HEK293 (cell line): ENCODE measurements at regions not wholly inside any gene's neighbourhood (a gene's known extent, or its start where the extent isn't known, plus 50 kb on each side); places are given as distances from the start of the nearest gene placed in this dataset.
A peak's percentile ranks its signal among the peaks of the same experiment; 100 is the strongest.
"Not testable (repeated sequence)": the region's sequence is repeated elsewhere in the genome, so short reads cannot be mapped to it uniquely, and the experiment has no call there.

Experiments
- CTCF ChIA-PET: fragments of 350-600 bp; formaldehyde crosslinking; extraction: SDS; loops from one replicate; lab custom pipeline; 2021; ENCODE audit warnings: antibody characterized with exemption; lab: Yijun Ruan, JAX
- POLR2A ChIA-PET: fragments of 300-600 bp; formaldehyde crosslinking; extraction: SDS; loops from one replicate; lab custom pipeline; 2020; ENCODE audit warnings: antibody characterized with exemption, inconsistent platforms; lab: Yijun Ruan, JAX
- H3K27ac ChIP-seq: fragments of 200-500 bp; sonication (Bioruptor generic); 2 replicates; pipeline ENCODE4 v1.5.1; 2014; ENCODE audit warnings: low read depth, low read length, control low read depth, inconsistent platforms; ENCODE audit errors: extremely low read depth
- H3K36me3 ChIP-seq, 2 experiments: fragments of 200-500 bp in 1 of 2; sonication (Bioruptor generic) in 1 of 2; 1 replicate in 1 of 2; 2 replicates in 1 of 2; pipeline ENCODE4 v1.5.1; 2014 to 2017; ENCODE audit warnings: inconsistent platforms in 2 of 2, low read length in 2 of 2; ENCODE audit not compliant: control insufficient read depth in 2 of 2, insufficient read depth in 1 of 2
- H3K4me1 ChIP-seq: fragments of 200-500 bp; sonication (Bioruptor generic); 2 replicates; pipeline ENCODE4 v1.5.1; 2014; ENCODE audit warnings: mild to moderate bottlenecking, low read length, inconsistent platforms; ENCODE audit not compliant: control insufficient read depth, insufficient read depth
- H3K4me3 ChIP-seq: 2 replicates; pipeline ENCODE4 v1.5.1; 2011; ENCODE audit warnings: low read depth, mild to moderate bottlenecking, control low read depth, low read length, moderate library complexity
- H3K9me3 ChIP-seq: fragments of 200-500 bp; sonication (Bioruptor generic); 2 replicates; pipeline ENCODE4 v1.5.1; 2014; ENCODE audit warnings: low read depth, low read length, inconsistent platforms; ENCODE audit not compliant: control insufficient read depth, insufficient read depth
- MZF1 ChIP-seq: fragments of 450-650 bp; formaldehyde crosslinking; IDR thresholded peaks from 2 replicates; pipeline ENCODE4 v1.5.1; 2017; ENCODE audit warnings: missing biosample characterization, missing genetic modification characterization, borderline replicate concordance
- ZBTB11 ChIP-seq: fragments of 450-650 bp; formaldehyde crosslinking; conservative IDR thresholded peaks from 2 replicates; pipeline ENCODE4 v1.5.1; 2016; ENCODE audit warnings: low read depth, missing biosample characterization, missing genetic modification characterization
- ZBTB7A ChIP-seq: fragments of 450-650 bp; formaldehyde crosslinking; IDR thresholded peaks from 2 replicates; pipeline ENCODE4 v1.5.1; 2016; ENCODE audit warnings: low read depth, missing biosample characterization, missing genetic modification characterization
- ZBTB8A ChIP-seq: fragments of 450-650 bp; formaldehyde crosslinking; IDR thresholded peaks from 2 replicates; pipeline ENCODE4 v1.5.1; 2016; ENCODE audit warnings: missing biosample characterization, missing genetic modification characterization
- ZNF140 ChIP-seq: fragments of 450-650 bp; formaldehyde crosslinking; IDR thresholded peaks from 2 replicates; pipeline ENCODE4 v1.5.1; 2016; ENCODE audit warnings: missing biosample characterization, missing genetic modification characterization
- ZNF266 ChIP-seq: fragments of 450-650 bp; formaldehyde crosslinking; IDR thresholded peaks from 2 replicates; pipeline ENCODE4 v1.5.1; 2016; ENCODE audit warnings: missing biosample characterization, missing genetic modification characterization, low read depth
- ZNF394 ChIP-seq: fragments of 450-650 bp; formaldehyde crosslinking; IDR thresholded peaks from 2 replicates; pipeline ENCODE4 v1.5.1; 2016; ENCODE audit warnings: missing biosample characterization, missing genetic modification characterization, mild to moderate bottlenecking, moderate library complexity, borderline replicate concordance
- ZNF426 ChIP-seq: fragments of 450-650 bp; formaldehyde crosslinking; IDR thresholded peaks from 2 replicates; pipeline ENCODE4 v1.5.1; 2017; ENCODE audit warnings: missing biosample characterization, missing genetic modification characterization, mild to moderate bottlenecking, inconsistent platforms, moderate library complexity
- ZNF518A ChIP-seq: fragments of 450-650 bp; formaldehyde crosslinking; conservative IDR thresholded peaks from 2 replicates; pipeline ENCODE4 v1.5.1; 2016; ENCODE audit warnings: low read depth, missing biosample characterization, missing genetic modification characterization
- ZNF544 ChIP-seq: fragments of 450-650 bp; formaldehyde crosslinking; IDR thresholded peaks from 2 replicates; pipeline ENCODE4 v1.5.0; 2017; ENCODE audit warnings: missing biosample characterization, missing genetic modification characterization
- ZNF555 ChIP-seq: fragments of 450-650 bp; formaldehyde crosslinking; conservative IDR thresholded peaks from 2 replicates; pipeline ENCODE4 v1.5.1; 2017; ENCODE audit warnings: missing biosample characterization, mild to moderate bottlenecking, missing genetic modification characterization, inconsistent platforms
- ZNF623 ChIP-seq: fragments of 450-650 bp; formaldehyde crosslinking; IDR thresholded peaks from 2 replicates; pipeline ENCODE4 v1.5.1; 2016; ENCODE audit warnings: missing biosample characterization, missing genetic modification characterization

GRCh38 chr15:61334714-61335113, 105.6 kb upstream of the RORA start:
- POLR2A ChIA-PET, H3K36me3 ChIP-seq, CTCF ChIA-PET: not testable (repeated sequence)

GRCh38 chr15:61331019-61331418, 101.9 kb upstream of the RORA start:
- Histone ChIP-seq H3K27ac (no peak overlapping the region), H3K9me3 (no peaks in the 10 kb centered on the region), H3K4me3 (no peak overlapping the region), H3K4me1 (no peaks in the 10 kb centered on the region), H3K36me3 (no peaks in the 10 kb centered on the region)
- ChIA-PET POLR2A (no interaction called here), CTCF (interaction anchor here (0.6 to 0.7 kb wide), 2 partner anchors 10 to 25 kb away, joined by 3 read pairs; no protein-coding TSS in a partner anchor)
- TF ChIP-seq ZNF544 (tag by site-specific recombination) (no peak), ZBTB7A (tag by site-specific recombination) (no peak), MZF1 (no peak)

More at GRCh38 chr15:61334714-61335113, 105.6 kb upstream of the RORA start:
- H3K4me3 ChIP-seq, H3K27ac ChIP-seq, H3K4me1 ChIP-seq, H3K9me3 ChIP-seq: not testable (repeated sequence)
- peak; percentile 42 for TF ChIP-seq ZNF555 (tag by site-specific recombination)
- TF ChIP-seq ZNF394 (tag by site-specific recombination) = peak; percentile 61; the same call in 1 of the 2 replicates
- TF ChIP-seq ZNF266 (tag by site-specific recombination) = peak; percentile 12; the same call in 1 of the 2 replicates
- TF ChIP-seq ZBTB8A (tag by site-specific recombination) = peak; percentile 48; the same call in 1 of the 2 replicates
- TF ChIP-seq ZBTB11 (tag by site-specific recombination) = peak; percentile 40; the same call in 1 of the 2 replicates
- peak; percentile 70 for TF ChIP-seq ZNF518A (tag by site-specific recombination)
- TF ChIP-seq ZNF623 (tag by site-specific recombination) = peak; percentile 29; the same call in 1 of the 2 replicates
- peak; percentile 50 for TF ChIP-seq ZNF426 (tag by site-specific recombination)
- 0 out of 2 replicates have a peak, but pooled peaks have one; percentile 4 for TF ChIP-seq ZNF140 (tag by site-specific recombination)
- TF ChIP-seq, all 188 proteins: peak for 9; not testable (repeated sequence) for 179
